Liver (tissue), 3 donors: ENCODE measurements at regions not wholly inside any gene's neighbourhood (a gene's known extent, or its start where the extent isn't known, plus 50 kb on each side); places are given as distances from the start of the nearest gene placed in this dataset.

Experiments
- CTCF ChIP-seq: fragments of 150-350 bp; IDR thresholded peaks from 2 replicates; pipeline ENCODE4 v1.5.1; 2017; ENCODE audit warnings: improper control_type of control experiment, low read depth, low read length; ENCODE audit not compliant: missing input control
- FOXA1 ChIP-seq: IDR thresholded peaks from 2 replicates; pipeline ENCODE4 v1.6.1; 2016; ENCODE audit warnings: antibody characterized with exemption
- JUND ChIP-seq, 2 donors: IDR thresholded peaks; 2 replicates each; pipeline ENCODE4 v1.6.1; 2016; ENCODE audit warnings: antibody characterized with exemption in 2 of 2
- MAX ChIP-seq: IDR thresholded peaks from 2 replicates; pipeline ENCODE4 v1.6.1; 2016; ENCODE audit warnings: antibody characterized with exemption
- RAD21 ChIP-seq, 2 donors: IDR thresholded peaks; 2 replicates each; pipeline ENCODE4 v1.6.1; 2016; ENCODE audit warnings: antibody characterized with exemption in 2 of 2, mild to moderate bottlenecking in 2 of 2
- REST ChIP-seq: IDR thresholded peaks from 2 replicates; pipeline ENCODE4 v1.6.1; 2016; ENCODE audit warnings: antibody characterized with exemption, mild to moderate bottlenecking
- TAF1 ChIP-seq: conservative IDR thresholded peaks from 2 replicates; pipeline ENCODE4 v1.6.1; 2016; ENCODE audit warnings: antibody characterized with exemption, mild to moderate bottlenecking
- YY1 ChIP-seq: IDR thresholded peaks from 2 replicates; pipeline ENCODE4 v1.6.1; 2016; ENCODE audit warnings: antibody characterized with exemption, mild to moderate bottlenecking
- ZBTB33 ChIP-seq: IDR thresholded peaks from 2 replicates; pipeline ENCODE4 v1.6.1; 2016; ENCODE audit warnings: antibody characterized with exemption
- donor health status: healthy.
- donor health status: healthy.

GRCh38 chr12:67173258-67173657 lies 95.9 kb upstream of the CAND1 start:
- TF ChIP-seq JUND (IDR thresholded peaks at IDR 0.05): no peak
- TF ChIP-seq CTCF: no peak
- no peak for TF ChIP-seq ZBTB33
- TF ChIP-seq MAX: no peak
- no peak for TF ChIP-seq REST
- TF ChIP-seq RAD21 (IDR thresholded peaks at IDR 0.05): no peak
- no peak for TF ChIP-seq TAF1
- TF ChIP-seq FOXA1: no peak
- no peak for TF ChIP-seq YY1
